GM19239 (cell line): ENCODE measurements at regions not wholly inside any gene's neighbourhood (a gene's known extent, or its start where the extent isn't known, plus 50 kb on each side); places are given as distances from the start of the nearest gene placed in this dataset.
"Not testable (repeated sequence)": the region's sequence is repeated elsewhere in the genome, so short reads cannot be mapped to it uniquely, and the experiment has no call there.

Experiments used
- DNase-seq: peaks from one replicate; pipeline ENCODE4 v3.0.0; 2011; ENCODE audit warnings: low spot score; ENCODE audit not compliant: insufficient read length
- FAIRE-seq: peaks from 2 replicates; lab custom pipeline; 2011; peaks lifted over from hg19 to GRCh38; lab: Jason Lieb, UNC

- not testable (repeated sequence) for FAIRE-seq, DNase-seq
Measured at GRCh38 chr7:82571047-82571446, 127.5 kb upstream of the CACNA2D1 start.

GRCh38 chr7:82567841-82568240 is 124.3 kb upstream of the CACNA2D1 start:
- no peak for DNase-seq
- no peak for FAIRE-seq

- DNase-seq (no peak), FAIRE-seq (no peak)
Measured at GRCh38 chr7:82567356-82567755, 123.8 kb upstream of the CACNA2D1 start.

- DNase-seq (no peak), FAIRE-seq (no peak)
Measured at GRCh38 chr7:82566752-82567151, 123.2 kb upstream of the CACNA2D1 start.

- FAIRE-seq (no peak), DNase-seq (no peak)
Measured at GRCh38 chr7:82562716-82563404, 119.3 kb upstream of the CACNA2D1 start.

GRCh38 chr7:82559193-82559805 is 115.7 kb upstream of the CACNA2D1 start:
- DNase-seq = no peak
- no peak for FAIRE-seq

GRCh38 chr7:82549616-82550285 is 106.2 kb upstream of the CACNA2D1 start:
- DNase-seq (no peak), FAIRE-seq (no peak)

GRCh38 chr7:82548141-82548688 is 104.6 kb upstream of the CACNA2D1 start:
- DNase-seq = no peak
- no peak for FAIRE-seq

- FAIRE-seq = no peak
- DNase-seq = no peak
Measured at GRCh38 chr7:82542665-82543064, 99.1 kb upstream of the CACNA2D1 start.

GRCh38 chr7:82539969-82540368 is 96.4 kb upstream of the CACNA2D1 start:
- FAIRE-seq (no peak), DNase-seq (no peak)

GRCh38 chr7:82534684-82535083 is 91.1 kb upstream of the CACNA2D1 start:
- no peak for FAIRE-seq

GRCh38 chr7:82530361-82530760 is 86.8 kb upstream of the CACNA2D1 start:
- no peak for FAIRE-seq

More at GRCh38 chr7:82534684-82535083, 91.1 kb upstream of the CACNA2D1 start:
- no peak for DNase-seq

GRCh38 chr7:82528577-82529310 is 85.2 kb upstream of the CACNA2D1 start:
- no peak for DNase-seq

More at GRCh38 chr7:82530361-82530760, 86.8 kb upstream of the CACNA2D1 start:
- no peak for DNase-seq

GRCh38 chr7:82527851-82528250 is 84.3 kb upstream of the CACNA2D1 start:
- DNase-seq (no peak), FAIRE-seq (no peak)

More at GRCh38 chr7:82528577-82529310, 85.2 kb upstream of the CACNA2D1 start:
- no peak for FAIRE-seq

- DNase-seq (no peak), FAIRE-seq (no peak)
Measured at GRCh38 chr7:82521906-82522445, 78.4 kb upstream of the CACNA2D1 start.

- no peak for DNase-seq
- no peak for FAIRE-seq
Measured at GRCh38 chr7:82517050-82517449, 73.5 kb upstream of the CACNA2D1 start.

- DNase-seq = no peak
- FAIRE-seq = no peak
Measured at GRCh38 chr7:82511542-82511941, 68.0 kb upstream of the CACNA2D1 start.

- FAIRE-seq = no peak
- no peak for DNase-seq
Measured at GRCh38 chr7:82507976-82508677, 64.5 kb upstream of the CACNA2D1 start.

- DNase-seq = no peak
- no peak for FAIRE-seq
Measured at GRCh38 chr7:82507365-82507975, 63.9 kb upstream of the CACNA2D1 start.
